ENCODE measurements at regions not wholly inside any gene's neighbourhood (a gene's known extent, or its start where the extent isn't known, plus 50 kb on each side); places are given as distances from the start of the nearest gene placed in this dataset.

- H3K4me2 ChIP-seq (ENCODE audit: extremely low read depth, insufficient read depth, low read length) = no peak overlapping the region
- H3K4me1 ChIP-seq (ENCODE audit: control insufficient read depth, extremely low read depth, insufficient read depth, low read length) = no peaks in the 10 kb centered on the region
- DNase-seq (ENCODE audit: low read depth in 2 of 2) = no peak
- no peaks in the 10 kb centered on the region for H3K9me3 ChIP-seq (ENCODE audit: control insufficient read depth, insufficient read depth, low read depth, low read length)
- no peaks in the 10 kb centered on the region for H4K20me1 ChIP-seq (ENCODE audit: control insufficient read depth, extremely low read depth, insufficient read depth, low read length)
- H3K4me3 ChIP-seq (replicated peaks in 1 of 4; ENCODE audit: control extremely low read depth in 1 of 4, insufficient read depth in 1 of 4, low read depth in 3 of 4, low read length in 4 of 4) = no peak overlapping the region
- TF ChIP-seq EZH2 (IDR thresholded peaks at IDR 0.05; ENCODE audit: low read length, missing control alignments) (no peak), CTCF (conservative IDR thresholded peaks at IDR 0.05 in 1 of 2, IDR thresholded peaks at IDR 0.05 in 1 of 2; ENCODE audit: low read depth in 1 of 2, low read length in 2 of 2) (no peak)
- H3K27me3 ChIP-seq (ENCODE audit: control insufficient read depth, insufficient read depth, low read length) = peaks cover 9% of the 10 kb centered on the region
- H3K9ac ChIP-seq (ENCODE audit: insufficient read depth, low read length) = no peak overlapping the region
- H3K36me3 ChIP-seq (ENCODE audit: control insufficient read depth, insufficient read depth, low read length) = no peaks in the 10 kb centered on the region
- no peak overlapping the region for H2AFZ ChIP-seq (ENCODE audit: low read length)
- H3K79me2 ChIP-seq (ENCODE audit: control insufficient read depth, insufficient read depth, low read length) = no peaks in the 10 kb centered on the region
- H3K27ac ChIP-seq (ENCODE audit: insufficient read depth, low read length) = no peak overlapping the region
Observed at GRCh38 chr5:135705941-135706466, 127.2 kb upstream of the CXCL14 start.

- H3K4me2 ChIP-seq (ENCODE audit: extremely low read depth, insufficient read depth, low read length) = no peak overlapping the region
- TF ChIP-seq CTCF (conservative IDR thresholded peaks at IDR 0.05 in 1 of 2, IDR thresholded peaks at IDR 0.05 in 1 of 2; ENCODE audit: low read depth in 1 of 2, low read length in 2 of 2) = no peak
- no peak for TF ChIP-seq EZH2 (IDR thresholded peaks at IDR 0.05; ENCODE audit: low read length, missing control alignments)
- H3K4me1 ChIP-seq (ENCODE audit: control insufficient read depth, extremely low read depth, insufficient read depth, low read length) = no peaks in the 10 kb centered on the region
- H2AFZ ChIP-seq (ENCODE audit: low read length) = no peak overlapping the region
- H3K9me3 ChIP-seq (ENCODE audit: control insufficient read depth, insufficient read depth, low read depth, low read length) = no peaks in the 10 kb centered on the region
- peak; percentile 21 to 58 for DNase-seq (ENCODE audit: low read depth in 2 of 2)
- H3K9ac ChIP-seq (ENCODE audit: insufficient read depth, low read length) = no peak overlapping the region
- H3K79me2 ChIP-seq (ENCODE audit: control insufficient read depth, insufficient read depth, low read length) = no peaks in the 10 kb centered on the region
- H3K36me3 ChIP-seq (ENCODE audit: control insufficient read depth, insufficient read depth, low read length) = no peaks in the 10 kb centered on the region
- no peak overlapping the region for H3K27ac ChIP-seq (ENCODE audit: insufficient read depth, low read length)
- no peak overlapping the region for H3K4me3 ChIP-seq (replicated peaks in 1 of 4; ENCODE audit: control extremely low read depth in 1 of 4, insufficient read depth in 1 of 4, low read depth in 3 of 4, low read length in 4 of 4)
- peaks cover 4% of the 10 kb centered on the region for H3K27me3 ChIP-seq (ENCODE audit: control insufficient read depth, insufficient read depth, low read length)
- no peaks in the 10 kb centered on the region for H4K20me1 ChIP-seq (ENCODE audit: control insufficient read depth, extremely low read depth, insufficient read depth, low read length)
Observed at GRCh38 chr5:135705141-135705631, 126.4 kb upstream of the CXCL14 start.

- no peaks in the 10 kb centered on the region for H3K27me3 ChIP-seq (ENCODE audit: control insufficient read depth, insufficient read depth, low read length)
- H3K27ac ChIP-seq (ENCODE audit: insufficient read depth, low read length) = no peak overlapping the region
- H2AFZ ChIP-seq (ENCODE audit: low read length) = no peak overlapping the region
- no peaks in the 10 kb centered on the region for H3K4me1 ChIP-seq (ENCODE audit: control insufficient read depth, extremely low read depth, insufficient read depth, low read length)
- H3K79me2 ChIP-seq (ENCODE audit: control insufficient read depth, insufficient read depth, low read length) = no peaks in the 10 kb centered on the region
- H3K36me3 ChIP-seq (ENCODE audit: control insufficient read depth, insufficient read depth, low read length) = no peaks in the 10 kb centered on the region
- H3K9me3 ChIP-seq (ENCODE audit: control insufficient read depth, insufficient read depth, low read depth, low read length) = no peaks in the 10 kb centered on the region
- H3K4me2 ChIP-seq (ENCODE audit: extremely low read depth, insufficient read depth, low read length) = no peak overlapping the region
- no peak overlapping the region for H3K9ac ChIP-seq (ENCODE audit: insufficient read depth, low read length)
- no peak for DNase-seq (ENCODE audit: low read depth in 2 of 2)
- H3K4me3 ChIP-seq (replicated peaks in 1 of 4; ENCODE audit: control extremely low read depth in 1 of 4, insufficient read depth in 1 of 4, low read depth in 3 of 4, low read length in 4 of 4) = no peak overlapping the region
- TF ChIP-seq EZH2 (IDR thresholded peaks at IDR 0.05; ENCODE audit: low read length, missing control alignments) (no peak), CTCF (conservative IDR thresholded peaks at IDR 0.05 in 1 of 2, IDR thresholded peaks at IDR 0.05 in 1 of 2; ENCODE audit: low read depth in 1 of 2, low read length in 2 of 2) (no peak)
- no peaks in the 10 kb centered on the region for H4K20me1 ChIP-seq (ENCODE audit: control insufficient read depth, extremely low read depth, insufficient read depth, low read length)
Observed at GRCh38 chr5:135704616-135705015, 125.8 kb upstream of the CXCL14 start.

Data from fibroblast of lung (primary cell).